Ascending aorta (tissue), 2 donors: ENCODE measurements at regions not wholly inside any gene's neighbourhood (a gene's known extent, or its start where the extent isn't known, plus 50 kb on each side); places are given as distances from the start of the nearest gene placed in this dataset.

ENCODE experiments used
- DNase-seq, 2 donors: peaks; one replicate each; pipeline ENCODE4 v3.0.0-alpha.2; 2019; ENCODE audit warnings: low spot score in 2 of 2
- H3K27ac ChIP-seq, 2 donors: fragments of 200-600 bp; sonication (generic); one replicate each; pipeline ENCODE4 v1.5.1; 2016 to 2017; ENCODE audit warnings: mild to moderate bottlenecking in 1 of 2
- H3K27me3 ChIP-seq: fragments of 200-600 bp; sonication (generic); one replicate; pipeline ENCODE4 v1.5.1; 2017
- H3K36me3 ChIP-seq, 2 donors: fragments of 200-600 bp; sonication (generic); one replicate each; pipeline ENCODE4 v1.5.1; 2016
- H3K4me1 ChIP-seq, 2 donors: fragments of 200-600 bp; sonication (generic); one replicate each; pipeline ENCODE4 v1.5.1; 2016 to 2017; ENCODE audit warnings: mild to moderate bottlenecking in 1 of 2
- H3K4me3 ChIP-seq, 2 donors: fragments of 200-600 bp; sonication (generic); one replicate each; pipeline ENCODE4 v1.5.1; 2016 to 2017; ENCODE audit warnings: mild to moderate bottlenecking in 1 of 2
- H3K9me3 ChIP-seq, 2 donors: fragments of 200-600 bp; sonication (generic); one replicate each; pipeline ENCODE4 v1.5.1; 2016
- CTCF ChIP-seq, 3 experiments: fragments of 200-600 bp in 2 of 3; fragments of 450-650 bp in 1 of 3; sonication (generic) in 2 of 3; IDR thresholded peaks; one replicate each; pipeline ENCODE4 v1.5.1; 2016 to 2019; ENCODE audit warnings: antibody characterized with exemption in 3 of 3, mild to moderate bottlenecking in 1 of 3, moderate library complexity in 1 of 3
- intact Hi-C: fragments of 100-400 bp; cut with DNase I; formaldehyde crosslinking; loops from one replicate; pipeline ENCODE4 v1.15.1; 2023

GRCh38 chr1:232579958-232580941, 49.7 kb downstream of the SIPA1L2 start:
- H3K27ac ChIP-seq, result no peak overlapping the region
- H3K4me1 ChIP-seq, result no peaks in the 10 kb centered on the region
- no peak for DNase-seq
- no peaks in the 10 kb centered on the region for H3K27me3 ChIP-seq
- no peak overlapping the region for H3K4me3 ChIP-seq
- H3K9me3 ChIP-seq, result no peaks in the 10 kb centered on the region
- intact Hi-C loops, result no loop called here
- H3K36me3 ChIP-seq, result no peaks in the 10 kb centered on the region
- no peak for TF ChIP-seq CTCF (IDR thresholded peaks at IDR 0.05)

GRCh38 chr1:232579466-232579865, 50.5 kb downstream of the SIPA1L2 start:
- no peak for TF ChIP-seq CTCF (IDR thresholded peaks at IDR 0.05)
- no peak for DNase-seq
- intact Hi-C loops, result no loop called here
- Histone ChIP-seq H3K9me3 (no peaks in the 10 kb centered on the region), H3K36me3 (no peaks in the 10 kb centered on the region), H3K27ac (no peak overlapping the region), H3K27me3 (no peaks in the 10 kb centered on the region), H3K4me3 (no peak overlapping the region), H3K4me1 (no peaks in the 10 kb centered on the region)

GRCh38 chr1:232578651-232579195, 51.2 kb downstream of the SIPA1L2 start:
- DNase-seq, result no peak
- intact Hi-C loops, result no loop called here
- no peaks in the 10 kb centered on the region for H3K9me3 ChIP-seq
- H3K4me1 ChIP-seq, result no peaks in the 10 kb centered on the region
- H3K36me3 ChIP-seq, result no peaks in the 10 kb centered on the region
- no peak for TF ChIP-seq CTCF (IDR thresholded peaks at IDR 0.05)
- H3K27me3 ChIP-seq, result no peaks in the 10 kb centered on the region
- no peak overlapping the region for H3K27ac ChIP-seq
- no peak overlapping the region for H3K4me3 ChIP-seq

- Histone ChIP-seq H3K27me3 (no peaks in the 10 kb centered on the region), H3K36me3 (no peaks in the 10 kb centered on the region), H3K4me3 (no peak overlapping the region), H3K27ac (no peak overlapping the region), H3K4me1 (no peaks in the 10 kb centered on the region), H3K9me3 (no peaks in the 10 kb centered on the region)
- no peak for TF ChIP-seq CTCF (IDR thresholded peaks at IDR 0.05)
- no peak for DNase-seq
- intact Hi-C loops, result no loop called here
Measured at GRCh38 chr1:232577772-232578171, 52.2 kb downstream of the SIPA1L2 start.

- H3K4me3 ChIP-seq, result no peak overlapping the region
- H3K27ac ChIP-seq, result no peak overlapping the region
- no peaks in the 10 kb centered on the region for H3K9me3 ChIP-seq
- intact Hi-C loops, result no loop called here
- H3K4me1 ChIP-seq, result no peaks in the 10 kb centered on the region
- no peaks in the 10 kb centered on the region for H3K27me3 ChIP-seq
- no peak for DNase-seq
- H3K36me3 ChIP-seq, result no peaks in the 10 kb centered on the region
- TF ChIP-seq CTCF (IDR thresholded peaks at IDR 0.05), result no peak
Measured at GRCh38 chr1:232576537-232576936, 53.4 kb downstream of the SIPA1L2 start.
